Prostate gland (tissue), 2 donors: ENCODE measurements at regions not wholly inside any gene's neighbourhood (a gene's known extent, or its start where the extent isn't known, plus 50 kb on each side); places are given as distances from the start of the nearest gene placed in this dataset.

Experiments
- CTCF ChIP-seq, 4 experiments: fragments of 200-600 bp in 2 of 4; fragments of 450-650 bp in 2 of 4; sonication (generic) in 2 of 4; IDR thresholded peaks; 1 replicate in 3 of 4; 2 replicates in 1 of 4; pipeline ENCODE4 v1.5.1; 2016 to 2019; ENCODE audit warnings: antibody characterized with exemption in 4 of 4, mild to moderate bottlenecking in 2 of 4, moderate library complexity in 2 of 4
- POLR2A ChIP-seq: fragments of 450-650 bp; IDR thresholded peaks from one replicate; pipeline ENCODE4 v1.6.1; 2016; ENCODE audit warnings: antibody characterized with exemption, mild to moderate bottlenecking
- POLR2AphosphoS5 ChIP-seq: sonication (generic); formaldehyde crosslinking; IDR thresholded peaks from one replicate; pipeline ENCODE4 v1.6.1; 2017; ENCODE audit warnings: antibody characterized with exemption

GRCh38 chrX:120692319-120692718, 62.5 kb upstream of the C1GALT1C1 start:
- TF ChIP-seq POLR2A (no peak), CTCF (IDR thresholded peaks at IDR 0.05) (no peak), POLR2AphosphoS5 (no peak)
